ENCODE measurements at regions not wholly inside any gene's neighbourhood (a gene's known extent, or its start where the extent isn't known, plus 50 kb on each side); places are given as distances from the start of the nearest gene placed in this dataset.

GRCh38 chrX:149213264-149213663 lies 291.8 kb downstream of the IDS start:
- intact Hi-C loops (cut with DNase I; ENCODE audit: low total_unique reads), result no loop called here
- DNase-seq (ENCODE audit: low spot score in 2 of 2), result no peak
- no peak overlapping the region for H3K4me3 ChIP-seq (ENCODE audit: low read depth, poor library complexity, severe bottlenecking)
- TF ChIP-seq, protein P1, sequence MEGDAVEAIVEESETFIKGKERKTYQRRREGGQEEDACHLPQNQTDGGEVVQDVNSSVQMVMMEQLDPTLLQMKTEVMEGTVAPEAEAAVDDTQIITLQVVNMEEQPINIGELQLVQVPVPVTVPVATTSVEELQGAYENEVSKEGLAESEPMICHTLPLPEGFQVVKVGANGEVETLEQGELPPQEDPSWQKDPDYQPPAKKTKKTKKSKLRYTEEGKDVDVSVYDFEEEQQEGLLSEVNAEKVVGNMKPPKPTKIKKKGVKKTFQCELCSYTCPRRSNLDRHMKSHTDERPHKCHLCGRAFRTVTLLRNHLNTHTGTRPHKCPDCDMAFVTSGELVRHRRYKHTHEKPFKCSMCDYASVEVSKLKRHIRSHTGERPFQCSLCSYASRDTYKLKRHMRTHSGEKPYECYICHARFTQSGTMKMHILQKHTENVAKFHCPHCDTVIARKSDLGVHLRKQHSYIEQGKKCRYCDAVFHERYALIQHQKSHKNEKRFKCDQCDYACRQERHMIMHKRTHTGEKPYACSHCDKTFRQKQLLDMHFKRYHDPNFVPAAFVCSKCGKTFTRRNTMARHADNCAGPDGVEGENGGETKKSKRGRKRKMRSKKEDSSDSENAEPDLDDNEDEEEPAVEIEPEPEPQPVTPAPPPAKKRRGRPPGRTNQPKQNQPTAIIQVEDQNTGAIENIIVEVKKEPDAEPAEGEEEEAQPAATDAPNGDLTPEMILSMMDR (IDR thresholded peaks at IDR 0.05), result no peak
- no peak for TF ChIP-seq POLR2A (IDR thresholded peaks at IDR 0.05)
- WGBS, 2 donors, result 20 to 63% methylated on average over 1 of the region's 1 CpG

- 34 to 47% methylated on average over 3 of the region's 3 CpGs for WGBS, 2 donors
These were observed 296.8 kb downstream of the IDS start for GRCh38 chrX:149208307-149208706.

GRCh38 chrX:149207518-149207917 lies 297.6 kb downstream of the IDS start:
- H3K4me3 ChIP-seq (ENCODE audit: low read depth, poor library complexity, severe bottlenecking), result no peak overlapping the region
- DNase-seq (ENCODE audit: low spot score in 2 of 2), result no peak
- intact Hi-C loops (cut with DNase I; ENCODE audit: low total_unique reads), result no loop called here
- TF ChIP-seq, protein P1 (IDR thresholded peaks at IDR 0.05), result no peak
- no peak for TF ChIP-seq POLR2A (IDR thresholded peaks at IDR 0.05)
- 66 to 97% methylated on average over 3 of the region's 3 CpGs for WGBS, 2 donors

More at GRCh38 chrX:149208307-149208706, 296.8 kb downstream of the IDS start:
- intact Hi-C loops (cut with DNase I; ENCODE audit: low total_unique reads), result no loop called here
- DNase-seq (ENCODE audit: low spot score in 2 of 2), result no peak
- no peak overlapping the region for H3K4me3 ChIP-seq (ENCODE audit: low read depth, poor library complexity, severe bottlenecking)
- TF ChIP-seq POLR2A (IDR thresholded peaks at IDR 0.05), result no peak
- TF ChIP-seq, protein P1 (IDR thresholded peaks at IDR 0.05), result no peak

- WGBS, 2 donors, result 67 to 73% methylated on average over 1 of the region's 1 CpG
- no peak for DNase-seq (ENCODE audit: low spot score in 2 of 2)
- TF ChIP-seq, protein P1 (IDR thresholded peaks at IDR 0.05), result no peak
- no peak overlapping the region for H3K4me3 ChIP-seq (ENCODE audit: low read depth, poor library complexity, severe bottlenecking)
- intact Hi-C loops (cut with DNase I; ENCODE audit: low total_unique reads), result no loop called here
These were observed 299.2 kb downstream of the IDS start for GRCh38 chrX:149205937-149206336.

- no peak for TF ChIP-seq POLR2A (IDR thresholded peaks at IDR 0.05)
- TF ChIP-seq, protein P1 (IDR thresholded peaks at IDR 0.05), result no peak
- intact Hi-C loops (cut with DNase I; ENCODE audit: low total_unique reads), result no loop called here
- no peak overlapping the region for H3K4me3 ChIP-seq (ENCODE audit: low read depth, poor library complexity, severe bottlenecking)
- no peak for DNase-seq (ENCODE audit: low spot score in 2 of 2)
- WGBS, 2 donors, result 36 to 46% methylated on average over 3 of the region's 3 CpGs
These were observed 300.0 kb downstream of the IDS start for GRCh38 chrX:149205081-149205480.

DNA sequence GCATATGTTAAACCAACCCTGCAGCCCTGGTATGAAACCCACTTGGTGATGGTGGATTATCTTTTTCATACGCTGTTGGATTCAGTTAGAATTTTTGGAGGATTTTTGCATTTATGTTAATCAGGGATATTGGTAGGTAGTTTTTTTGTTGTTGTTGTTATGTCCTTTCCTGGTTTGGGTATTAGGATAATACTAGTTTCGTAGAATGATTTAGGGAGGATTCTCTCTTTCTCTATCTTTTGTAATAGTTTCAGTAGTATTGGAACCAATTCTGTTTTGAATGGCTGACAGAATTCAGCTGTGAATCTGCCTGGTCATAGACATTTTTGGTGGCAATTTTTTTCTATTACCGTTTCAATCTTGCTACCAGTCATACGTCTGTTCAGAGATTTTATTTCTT lies 305.4 kb downstream of the IDS start:
- H3K4me3 ChIP-seq (ENCODE audit: low read depth, poor library complexity, severe bottlenecking), result no peak overlapping the region
- intact Hi-C loops (cut with DNase I; ENCODE audit: low total_unique reads), result no loop called here
- 86 to 98% methylated on average over 4 of the region's 4 CpGs for WGBS, 2 donors
- no peak for DNase-seq (ENCODE audit: low spot score in 2 of 2)
- TF ChIP-seq, protein P1 (IDR thresholded peaks at IDR 0.05), result no peak
- TF ChIP-seq POLR2A (IDR thresholded peaks at IDR 0.05), result no peak
